Stimulated activated CD4-positive, alpha-beta T cell treated with anti-CD3 and anti-CD28 coated beads, Interleukin-1b, Interleukin-23, amount 100 ng/mL, for 4 hours (primary cell): ENCODE measurements at regions not wholly inside any gene's neighbourhood (a gene's known extent, or its start where the extent isn't known, plus 50 kb on each side); places are given as distances from the start of the nearest gene placed in this dataset.
"Not testable (repeated sequence)": the region's sequence is repeated elsewhere in the genome, so short reads cannot be mapped to it uniquely, and the experiment has no call there.

Experiments used
- DNase-seq, 2 donors: peaks; one replicate each; pipeline ENCODE4 v3.0.0-alpha.2; 2020; ENCODE audit warnings: low read depth in 2 of 2

DNA sequence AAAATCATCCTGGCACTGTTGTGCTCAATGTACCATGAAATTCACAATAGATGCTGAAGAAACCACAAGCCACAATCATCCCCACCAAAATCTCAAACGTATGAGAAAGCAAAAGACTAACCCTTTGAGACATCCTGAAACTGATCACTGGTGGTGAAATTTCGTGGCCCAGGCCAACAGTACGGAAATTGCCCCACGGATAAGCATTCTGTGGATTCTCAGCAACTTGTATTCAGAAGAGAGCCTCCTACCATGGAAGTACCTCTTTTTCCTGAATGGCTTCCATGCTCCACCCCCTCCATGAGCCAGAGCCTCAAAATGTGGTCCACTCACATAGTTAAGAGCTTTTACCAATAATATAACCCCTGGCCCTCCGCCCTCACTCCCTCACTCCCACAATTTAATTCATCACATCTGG lies 163.9 kb upstream of the AUTS2 start:
- DNase-seq: no peak

DNA sequence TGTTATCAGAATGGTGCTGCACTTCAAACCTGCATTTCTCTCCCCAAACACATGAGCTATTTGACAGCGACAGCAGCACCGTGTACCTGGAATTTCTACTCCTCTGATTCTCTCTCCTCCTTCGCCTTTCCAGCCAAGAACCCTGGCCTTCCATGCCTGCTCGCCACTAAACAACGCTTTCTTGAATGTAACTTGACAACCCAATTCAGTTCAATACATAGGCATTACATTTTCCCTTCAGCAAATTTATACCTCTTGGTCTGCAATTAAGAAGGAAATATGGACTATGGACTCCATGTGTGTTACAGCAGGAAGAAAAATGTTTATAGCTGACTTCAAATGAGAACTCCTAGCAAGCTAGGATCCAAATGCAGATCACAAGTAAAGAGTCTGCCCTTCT lies 162.6 kb upstream of the AUTS2 start:
- no peak for DNase-seq

DNA sequence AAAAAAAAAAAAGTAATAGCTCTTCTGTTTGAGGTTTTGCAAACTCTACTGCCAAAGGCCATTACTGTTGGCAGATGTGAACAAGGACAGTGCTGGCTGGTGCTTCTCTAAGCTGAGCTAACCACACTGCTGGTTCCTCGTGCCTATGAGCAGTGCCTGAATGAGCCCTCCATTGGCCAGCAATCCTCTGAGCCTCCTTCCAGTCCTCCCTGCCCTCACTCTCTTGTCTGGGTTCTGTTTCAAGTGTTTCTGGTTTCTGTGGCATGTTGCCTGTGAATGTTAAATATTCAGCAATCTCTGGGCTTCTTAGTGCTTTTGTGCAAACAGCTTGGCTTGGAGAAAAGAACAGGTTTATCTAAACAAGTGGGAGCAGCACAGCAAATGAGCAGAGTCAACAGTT lies 161.3 kb upstream of the AUTS2 start:
- no peak for DNase-seq

DNA sequence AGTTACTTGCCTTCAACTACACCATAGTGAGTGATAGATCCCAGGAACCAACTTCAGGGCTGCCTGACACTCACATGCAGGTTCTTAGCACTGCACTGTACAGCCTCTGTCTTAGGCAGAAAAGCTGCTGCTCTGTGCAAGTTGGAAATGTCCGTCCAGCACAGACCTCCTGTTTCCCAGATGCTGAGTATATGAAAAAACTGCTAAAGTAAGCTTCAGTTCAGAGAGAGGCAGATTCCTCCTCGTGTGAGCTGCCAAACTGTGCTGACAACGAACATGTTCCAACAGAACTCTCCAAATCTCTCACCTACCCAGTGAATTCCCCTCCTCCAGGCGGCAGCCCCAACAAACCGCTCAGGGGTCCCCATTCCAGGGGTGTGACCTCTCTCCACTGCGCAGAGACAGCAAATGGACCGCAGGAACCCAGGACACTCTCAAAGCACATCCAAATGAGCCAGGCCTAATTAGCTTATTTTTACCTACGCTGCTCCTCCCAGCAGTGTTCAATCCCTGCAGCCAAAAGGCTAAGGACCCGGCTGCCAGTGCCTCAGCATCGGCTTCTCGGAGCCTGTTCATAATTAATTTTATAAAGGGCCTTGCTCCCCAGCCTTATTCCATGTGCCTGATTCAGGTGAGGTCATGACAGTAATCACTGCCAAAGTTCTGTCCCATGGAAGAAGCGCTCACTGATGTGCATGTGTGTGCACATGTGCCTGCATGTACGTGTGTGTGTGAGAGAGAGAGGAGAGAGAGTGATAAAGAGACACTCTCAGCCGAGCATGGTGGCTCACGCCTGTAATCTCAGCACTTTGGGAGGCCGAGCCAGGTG lies 159.5 kb upstream of the AUTS2 start:
- DNase-seq: no peak

GRCh38 chr7:69439636-69440325 lies 158.5 kb upstream of the AUTS2 start:
- no peak for DNase-seq

GRCh38 chr7:69440976-69441375 lies 157.3 kb upstream of the AUTS2 start:
- no peak for DNase-seq

DNA sequence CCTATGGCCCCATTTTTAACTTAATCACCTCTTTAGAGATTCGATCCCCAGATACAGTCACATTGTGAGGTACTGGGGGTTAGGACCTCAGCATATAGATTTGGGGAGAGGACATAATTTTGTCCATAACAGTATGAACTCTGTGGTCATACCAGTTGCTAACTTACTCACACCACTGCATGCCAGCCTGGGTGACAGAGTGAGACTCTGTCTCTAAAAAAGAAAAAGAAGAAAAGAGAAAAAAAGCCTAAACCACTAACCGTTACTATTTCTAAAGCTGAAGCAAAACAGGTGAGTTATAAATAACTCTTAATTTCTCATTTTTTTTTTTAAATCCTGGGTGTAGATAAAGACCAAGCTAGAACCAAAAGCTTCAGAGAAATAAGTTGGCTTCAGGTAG lies 155.1 kb upstream of the AUTS2 start:
- DNase-seq: no peak

- DNase-seq: no peak
Measured at GRCh38 chr7:69445541-69445940, 152.7 kb upstream of the AUTS2 start.

DNA sequence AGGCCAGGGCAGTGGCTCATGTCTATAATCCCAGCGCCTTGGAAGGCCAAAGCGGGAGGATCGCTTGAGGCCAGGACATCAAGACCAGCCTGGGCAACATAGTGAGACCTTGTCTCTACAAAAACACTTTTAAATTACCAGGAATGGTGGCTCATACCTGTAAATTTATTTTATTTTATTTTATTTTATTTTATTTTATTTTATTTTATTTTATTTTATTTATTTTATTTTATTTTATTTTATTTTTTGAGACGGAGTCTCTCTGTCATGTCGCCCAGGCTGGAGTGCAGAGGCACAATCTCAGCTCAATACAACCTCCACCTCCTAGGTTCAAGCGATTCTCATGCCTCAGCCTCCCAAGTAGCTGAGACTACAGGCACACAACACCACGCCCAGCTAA lies 152.1 kb upstream of the AUTS2 start:
- not testable (repeated sequence) for DNase-seq

GRCh38 chr7:69448071-69448470 lies 150.2 kb upstream of the AUTS2 start:
- no peak for DNase-seq

DNA sequence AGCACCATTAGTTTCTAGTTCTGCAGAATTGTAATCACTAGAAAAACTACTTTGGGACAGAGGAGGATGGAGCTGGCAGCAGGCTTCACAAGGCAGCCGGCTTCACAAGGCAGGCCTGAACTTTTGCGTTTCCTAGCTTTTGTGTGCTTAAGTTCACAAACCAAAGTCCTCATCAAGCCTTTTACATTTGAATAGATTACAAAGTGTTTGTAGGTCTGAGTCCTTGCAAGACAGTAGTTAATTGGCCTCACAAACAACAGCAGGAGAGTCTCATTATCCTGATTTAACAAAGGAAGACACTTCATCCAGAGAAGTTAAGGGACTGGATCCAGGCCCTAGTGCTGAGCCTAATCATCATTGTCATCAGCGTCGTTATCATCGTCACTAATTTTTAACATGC lies 147.8 kb upstream of the AUTS2 start:
- no peak for DNase-seq

- DNase-seq: no peak
Measured at GRCh38 chr7:69451715-69452114, 146.6 kb upstream of the AUTS2 start.

DNA sequence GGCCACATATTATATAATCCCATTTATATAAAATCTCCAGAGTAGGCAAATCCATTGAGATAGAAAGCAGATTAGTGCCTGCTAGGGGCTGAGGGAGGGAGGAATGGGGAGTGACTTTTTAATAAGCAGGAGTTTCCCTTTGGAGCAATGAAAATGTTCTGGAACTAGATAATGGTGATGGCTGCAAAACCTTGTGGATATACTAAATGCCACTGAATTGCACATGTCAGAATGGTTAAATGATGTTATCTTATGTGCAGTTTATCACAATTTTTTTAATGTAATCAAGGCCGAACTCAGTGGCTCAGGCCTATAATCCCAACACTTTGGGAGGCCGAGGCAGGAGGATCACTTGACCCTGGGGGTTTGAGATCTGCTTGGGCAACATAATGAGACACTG lies 145.5 kb upstream of the AUTS2 start:
- DNase-seq: no peak

DNA sequence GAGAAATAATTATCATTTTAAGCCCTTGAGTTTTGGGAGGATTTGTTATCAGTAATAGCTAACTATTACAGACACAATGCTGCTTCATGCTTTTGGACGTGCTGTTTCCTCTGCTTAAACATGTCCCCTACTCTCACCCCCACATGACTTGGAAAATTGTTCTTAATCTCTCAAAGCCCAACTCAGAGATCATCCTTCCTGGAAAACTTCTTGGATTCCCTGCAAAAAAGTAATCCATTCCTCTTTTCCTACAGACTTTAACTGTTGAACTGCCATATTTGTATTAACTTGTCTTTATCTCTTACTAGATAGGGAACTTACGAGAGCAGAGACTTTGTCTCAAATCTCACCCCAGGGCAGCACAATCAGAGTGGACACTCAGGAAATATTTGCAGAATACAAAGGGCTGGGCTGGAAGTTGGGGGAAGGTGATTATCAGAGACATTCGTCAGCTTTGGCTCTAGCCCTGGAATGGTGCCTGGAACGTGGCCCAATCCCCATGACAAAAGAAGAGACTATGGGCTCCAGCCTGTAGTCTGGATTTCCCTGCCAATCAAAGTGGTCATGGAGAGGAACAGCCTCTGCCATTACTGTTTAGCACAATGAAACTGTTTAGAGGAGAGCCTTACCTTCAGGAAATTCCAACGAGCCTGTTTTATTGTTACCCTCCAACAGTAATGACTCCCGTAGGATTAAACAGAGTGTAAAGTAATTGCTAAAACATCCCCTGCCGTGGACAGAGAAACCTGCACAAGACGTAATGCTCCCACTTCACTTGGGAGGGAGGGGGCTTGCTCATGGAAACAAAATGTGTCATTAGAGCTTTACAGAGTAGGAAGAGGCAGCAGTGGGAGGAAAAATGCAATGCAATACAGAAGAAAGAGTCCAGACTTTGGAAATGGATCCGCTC lies 140.4 kb upstream of the AUTS2 start:
- DNase-seq: no peak

DNA sequence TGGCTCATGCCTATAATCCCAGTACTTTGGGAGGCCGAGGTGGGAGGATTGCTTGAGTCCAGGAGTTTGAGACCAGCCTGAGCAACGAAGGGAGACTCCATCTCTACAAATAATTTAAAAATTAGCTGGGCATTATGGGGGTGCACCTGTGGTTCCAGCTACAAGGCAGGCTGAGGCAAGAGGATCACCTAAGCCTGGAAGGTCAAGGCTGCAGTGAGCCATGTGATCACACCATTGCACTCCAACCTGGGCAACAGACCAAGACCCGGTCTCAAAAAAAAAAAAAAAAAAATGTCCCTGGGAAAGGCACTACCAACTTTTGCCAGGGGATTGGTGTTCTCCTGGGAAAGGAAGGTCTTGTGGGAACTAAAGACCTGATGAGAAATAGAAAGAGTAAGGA lies 134.2 kb upstream of the AUTS2 start:
- no peak for DNase-seq

DNA sequence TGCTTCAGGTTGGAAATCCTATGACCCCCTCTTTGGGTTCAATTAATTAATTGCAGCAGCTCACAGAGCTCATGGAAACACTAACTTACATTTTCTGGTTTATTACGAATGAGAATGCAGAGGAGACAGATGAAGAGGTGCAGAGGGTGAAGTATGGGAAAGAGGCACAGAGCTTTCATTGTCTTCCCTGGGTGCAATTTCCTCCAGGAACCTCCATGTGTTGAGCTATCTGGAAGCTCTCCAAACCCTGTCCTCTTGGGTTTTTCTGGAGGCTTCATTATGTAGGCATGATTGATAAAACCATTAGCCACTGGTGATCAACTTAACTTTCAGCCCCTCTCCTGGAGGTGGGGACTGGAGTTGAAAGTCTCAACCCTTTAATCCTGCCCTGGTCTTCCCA lies 133.0 kb upstream of the AUTS2 start:
- no peak for DNase-seq

DNA sequence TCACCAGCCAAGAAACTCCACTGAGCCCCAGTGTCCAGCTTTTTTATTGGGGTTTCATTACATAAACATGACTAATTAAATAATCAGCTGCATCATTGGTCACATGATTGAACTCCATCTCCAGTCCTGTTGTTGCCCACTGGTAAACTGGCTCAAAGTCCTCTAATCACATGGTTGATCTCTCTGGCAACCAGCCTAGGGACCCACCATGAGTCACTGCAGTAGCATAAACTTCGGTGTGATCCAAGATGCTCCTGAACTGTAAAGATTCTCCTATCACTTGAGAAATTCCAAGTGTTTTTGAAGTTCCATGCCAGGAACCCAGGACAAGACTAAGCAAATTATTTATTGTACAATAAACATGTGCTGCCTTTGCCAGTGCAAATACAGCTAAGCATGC lies 130.4 kb upstream of the AUTS2 start:
- no peak for DNase-seq

DNA sequence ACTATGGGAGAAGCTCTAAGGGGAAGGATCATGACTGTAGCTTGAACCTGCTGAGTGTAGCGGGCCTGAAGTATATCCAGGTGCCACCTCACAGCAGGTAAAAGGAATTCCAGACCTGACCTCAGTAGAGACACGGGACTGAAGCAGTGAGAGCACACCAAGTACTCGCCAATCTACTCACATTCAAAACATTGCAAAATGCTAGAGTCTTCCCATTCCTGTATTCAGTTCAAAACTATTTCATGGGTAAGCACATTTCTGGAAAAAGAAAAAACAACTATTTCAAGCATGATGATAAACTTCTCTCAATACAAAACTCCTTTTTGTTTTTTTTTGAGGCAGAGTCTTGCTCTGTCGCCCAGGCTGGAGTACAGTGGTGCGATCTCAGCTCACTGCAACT lies 121.9 kb upstream of the AUTS2 start:
- DNase-seq: no peak

GRCh38 chr7:69482676-69483075 lies 115.6 kb upstream of the AUTS2 start:
- DNase-seq: no peak

DNA sequence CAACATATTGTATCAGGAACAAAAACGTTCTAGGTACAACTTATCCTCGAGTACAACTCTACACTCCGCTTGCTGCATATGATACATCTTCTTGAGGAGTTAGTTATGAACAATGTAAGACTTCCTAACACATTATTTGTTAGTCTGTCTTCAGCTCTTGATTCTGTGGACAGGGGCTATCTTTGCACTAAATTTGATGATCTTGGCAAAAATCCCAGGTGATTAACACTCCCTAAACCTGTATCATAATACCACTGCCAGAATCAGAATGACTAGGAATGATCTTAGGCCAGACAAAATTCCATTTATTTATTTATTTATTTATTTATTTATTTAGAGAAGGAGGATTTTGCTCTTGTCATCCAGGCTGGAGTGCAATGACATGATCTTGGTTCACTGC lies 108.7 kb upstream of the AUTS2 start:
- no peak for DNase-seq

DNA sequence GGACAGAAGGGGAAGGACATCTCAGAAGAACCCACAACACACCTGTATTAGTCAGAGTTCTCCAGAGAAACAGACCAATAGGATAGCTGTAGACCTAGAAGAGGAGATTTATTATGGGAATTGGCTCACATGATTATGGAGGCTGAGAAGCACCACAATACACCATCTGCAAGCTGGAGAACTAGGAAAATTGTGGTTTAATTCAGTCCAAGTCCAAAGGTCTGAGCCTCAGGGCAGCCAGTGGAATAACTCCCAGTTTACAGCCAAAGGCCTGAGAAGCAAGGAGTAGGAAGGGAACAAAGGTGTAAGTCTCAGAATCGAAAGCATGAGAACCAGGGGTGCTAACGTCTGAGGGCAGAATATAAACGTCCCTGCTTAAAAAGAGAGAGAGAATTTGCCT lies 99.6 kb upstream of the AUTS2 start:
- no peak for DNase-seq

- no peak for DNase-seq
Measured at GRCh38 chr7:69502358-69502757, 95.9 kb upstream of the AUTS2 start.
